ENCODE measurements at regions not wholly inside any gene's neighbourhood (a gene's known extent, or its start where the extent isn't known, plus 50 kb on each side); places are given as distances from the start of the nearest gene placed in this dataset.
A peak's percentile ranks its signal among the peaks of the same experiment; 100 is the strongest.

DNA sequence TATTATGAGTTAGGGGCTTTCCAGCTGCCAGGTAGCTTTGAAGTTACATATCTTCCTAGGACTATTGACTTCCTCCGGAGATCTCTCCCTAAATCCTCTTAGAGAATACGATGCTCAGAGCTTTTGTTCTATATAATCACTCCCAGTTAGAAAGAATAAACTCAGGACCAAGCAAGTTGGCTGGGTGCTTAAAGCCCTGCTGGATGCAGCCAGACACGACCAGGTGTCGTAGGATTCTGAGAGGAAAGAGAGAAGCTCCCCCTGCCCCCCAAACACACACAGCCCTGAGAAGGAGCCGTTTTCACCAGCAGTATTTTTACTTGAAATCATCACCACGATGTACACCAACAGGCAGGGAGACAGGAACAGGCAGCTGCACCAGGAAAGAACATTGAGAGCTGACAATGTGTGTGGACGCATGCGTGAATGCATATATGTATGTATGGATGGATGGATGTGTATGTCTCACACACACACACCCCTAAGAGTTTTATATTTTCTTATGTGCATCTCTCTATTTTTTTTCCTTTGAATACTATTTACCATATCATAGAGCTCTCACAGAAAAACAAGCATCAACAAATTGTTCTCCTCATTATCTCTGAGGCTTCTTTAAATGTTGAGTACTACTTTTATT, 382.6 kb downstream of the EPHA4 start:
- whole genome bisulfite sequencing, result 83% methylated on average over 8 of the region's 8 CpGs
- Histone ChIP-seq H3K27me3 (ENCODE audit: control insufficient read depth in 2 of 2, insufficient read depth in 1 of 2, low read length in 1 of 2) (no peaks in the 10 kb centered on the region), H3K4me1 (ENCODE audit: control insufficient read depth in 2 of 2, insufficient read depth in 2 of 2, low read length in 2 of 2) (no peaks in the 10 kb centered on the region), H3K9me3 (ENCODE audit: control insufficient read depth in 2 of 2, insufficient read depth in 1 of 2, low read length in 1 of 2) (no peaks in the 10 kb centered on the region), H3K4me3 (ENCODE audit: low read length in 2 of 2) (no peak overlapping the region), H3K36me3 (ENCODE audit: control insufficient read depth in 2 of 2, insufficient read depth in 2 of 2, low read length in 1 of 2) (no peaks in the 10 kb centered on the region), H3K27ac (ENCODE audit: low read depth in 1 of 2, low read length in 1 of 2) (no peak overlapping the region)
- no peak for DNase-seq (ENCODE audit: low read depth in 6 of 9, low spot score in 9 of 9)

DNA sequence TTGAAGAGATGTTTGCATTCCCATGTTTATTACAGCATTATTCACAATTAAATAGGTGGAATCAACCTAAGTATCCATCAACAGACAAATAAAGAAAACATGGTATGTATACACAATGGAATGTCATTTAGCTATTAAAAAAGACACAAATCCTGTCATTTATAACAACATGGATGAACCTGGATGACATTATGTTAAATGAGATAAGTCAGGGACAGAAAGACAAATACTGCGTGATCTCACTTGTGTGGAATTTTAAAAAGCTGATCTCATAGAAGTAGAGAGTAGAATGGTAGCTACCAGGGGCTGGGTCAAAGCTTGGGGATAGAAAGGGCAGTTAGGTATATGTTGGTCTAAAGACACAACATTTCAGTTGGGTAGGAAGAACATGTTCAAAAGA, 376.3 kb downstream of the EPHA4 start:
- WGBS, result 96% methylated on average over 1 of the region's 1 CpG
- Histone ChIP-seq H3K36me3 (ENCODE audit: control insufficient read depth in 2 of 2, insufficient read depth in 2 of 2, low read length in 1 of 2) (no peaks in the 10 kb centered on the region), H3K9me3 (ENCODE audit: control insufficient read depth in 2 of 2, insufficient read depth in 1 of 2, low read length in 1 of 2) (no peaks in the 10 kb centered on the region), H3K27ac (ENCODE audit: low read depth in 1 of 2, low read length in 1 of 2) (no peak overlapping the region), H3K4me1 (ENCODE audit: control insufficient read depth in 2 of 2, insufficient read depth in 2 of 2, low read length in 2 of 2) (no peaks in the 10 kb centered on the region), H3K4me3 (ENCODE audit: low read length in 2 of 2) (no peak overlapping the region), H3K27me3 (ENCODE audit: control insufficient read depth in 2 of 2, insufficient read depth in 1 of 2, low read length in 1 of 2) (no peaks in the 10 kb centered on the region)
- no peak for DNase-seq (ENCODE audit: low read depth in 6 of 9, low spot score in 9 of 9)

DNA sequence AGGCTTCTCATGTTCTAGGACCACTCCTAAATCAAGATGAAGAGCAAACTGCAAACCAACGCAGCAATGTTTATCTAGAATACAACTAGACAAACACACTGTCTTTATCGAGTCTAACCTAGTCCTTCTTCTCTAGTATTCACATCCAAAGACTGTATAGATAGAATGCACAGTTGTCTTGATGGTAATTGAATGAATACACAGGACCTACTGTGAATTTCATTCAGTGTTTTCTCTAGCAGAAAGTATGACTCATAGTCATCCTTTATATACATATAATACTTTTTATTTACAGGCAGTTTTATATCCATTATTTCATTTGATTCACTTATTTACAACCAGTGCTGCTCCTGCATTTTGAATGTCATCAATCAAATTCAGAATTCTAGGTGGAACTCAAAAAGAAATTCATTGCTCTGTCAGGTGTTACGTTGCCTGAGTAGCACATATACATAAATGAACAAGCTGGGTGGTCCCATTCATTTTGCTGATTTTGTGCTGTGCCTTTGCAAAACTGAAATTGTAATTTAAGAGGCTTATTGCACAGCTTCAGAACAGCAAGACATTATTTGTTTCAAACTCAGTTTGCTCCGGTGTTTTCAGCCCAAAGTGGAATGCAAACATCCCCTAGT, 374.8 kb downstream of the EPHA4 start:
- no peaks in the 10 kb centered on the region for H3K4me1 ChIP-seq (ENCODE audit: control insufficient read depth in 2 of 2, insufficient read depth in 2 of 2, low read length in 2 of 2)
- no peak overlapping the region for H3K27ac ChIP-seq (ENCODE audit: low read depth in 1 of 2, low read length in 1 of 2)
- no peak for DNase-seq (ENCODE audit: low read depth in 6 of 9, low spot score in 9 of 9)
- H3K36me3 ChIP-seq (ENCODE audit: control insufficient read depth in 2 of 2, insufficient read depth in 2 of 2, low read length in 1 of 2), result no peaks in the 10 kb centered on the region
- H3K9me3 ChIP-seq (ENCODE audit: control insufficient read depth in 2 of 2, insufficient read depth in 1 of 2, low read length in 1 of 2), result no peaks in the 10 kb centered on the region
- WGBS, result 92% methylated on average over 4 of the region's 4 CpGs
- H3K27me3 ChIP-seq (ENCODE audit: control insufficient read depth in 2 of 2, insufficient read depth in 1 of 2, low read length in 1 of 2), result no peaks in the 10 kb centered on the region
- H3K4me3 ChIP-seq (ENCODE audit: low read length in 2 of 2), result no peak overlapping the region

DNA sequence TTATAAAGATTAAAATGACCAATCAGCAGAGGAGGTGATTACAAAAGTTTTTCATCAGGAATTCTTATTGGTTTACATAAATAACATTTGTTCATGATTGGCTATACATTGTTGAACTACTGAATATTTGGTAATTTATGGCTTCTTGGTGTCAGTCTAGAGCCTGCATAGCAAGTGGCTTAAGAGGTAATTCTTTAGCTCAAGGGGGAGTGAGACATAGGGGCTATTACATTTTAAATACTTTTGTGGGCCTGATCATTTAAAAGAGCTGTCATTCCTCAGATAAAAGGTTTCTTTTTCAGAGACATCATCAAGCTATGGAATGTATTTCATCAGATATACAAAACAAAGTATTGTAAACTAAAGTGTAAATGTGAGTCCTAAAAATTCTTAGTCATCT, 373.8 kb downstream of the EPHA4 start:
- Histone ChIP-seq H3K36me3 (ENCODE audit: control insufficient read depth in 2 of 2, insufficient read depth in 2 of 2, low read length in 1 of 2) (no peaks in the 10 kb centered on the region), H3K27ac (ENCODE audit: low read depth in 1 of 2, low read length in 1 of 2) (no peak overlapping the region), H3K4me3 (ENCODE audit: low read length in 2 of 2) (no peak overlapping the region), H3K27me3 (ENCODE audit: control insufficient read depth in 2 of 2, insufficient read depth in 1 of 2, low read length in 1 of 2) (no peaks in the 10 kb centered on the region), H3K9me3 (ENCODE audit: control insufficient read depth in 2 of 2, insufficient read depth in 1 of 2, low read length in 1 of 2) (no peaks in the 10 kb centered on the region), H3K4me1 (ENCODE audit: control insufficient read depth in 2 of 2, insufficient read depth in 2 of 2, low read length in 2 of 2) (no peaks in the 10 kb centered on the region)
- DNase-seq (ENCODE audit: low read depth in 6 of 9, low spot score in 9 of 9), result no peak

DNA sequence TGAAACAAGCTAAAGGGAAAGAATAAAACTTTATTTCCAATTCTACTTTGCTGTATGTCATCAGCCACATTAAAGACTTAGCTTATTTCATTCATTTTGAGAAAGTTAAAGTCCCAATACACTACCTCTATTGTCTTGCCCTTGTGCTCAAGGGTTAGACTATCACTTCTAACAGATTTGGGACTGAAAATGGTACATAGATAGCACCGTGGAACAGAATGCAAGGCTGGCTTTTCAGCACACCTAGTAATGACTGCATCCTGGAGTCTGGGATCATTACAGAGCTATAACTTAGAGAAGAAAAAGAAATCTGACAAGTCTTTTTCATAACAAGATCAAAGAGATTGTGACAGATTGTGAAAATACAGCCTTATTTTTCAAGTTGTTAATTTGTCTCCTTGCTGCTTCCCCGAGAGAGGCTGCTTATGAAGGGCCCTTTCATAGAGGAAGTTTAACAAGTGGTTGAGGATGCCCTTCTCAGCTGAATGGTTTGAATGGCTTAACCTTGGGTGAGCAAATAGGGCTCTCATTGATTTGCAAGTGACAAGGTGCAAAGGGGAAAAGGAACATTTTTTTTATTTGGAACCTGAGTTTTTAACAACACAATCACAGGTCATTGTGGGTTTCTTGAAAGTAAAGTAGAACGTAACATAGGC, 371.8 kb downstream of the EPHA4 start:
- no peak for DNase-seq (ENCODE audit: low read depth in 6 of 9, low spot score in 9 of 9)
- Histone ChIP-seq H3K27me3 (ENCODE audit: control insufficient read depth in 2 of 2, insufficient read depth in 1 of 2, low read length in 1 of 2) (no peaks in the 10 kb centered on the region), H3K4me3 (ENCODE audit: low read length in 2 of 2) (no peak overlapping the region), H3K9me3 (ENCODE audit: control insufficient read depth in 2 of 2, insufficient read depth in 1 of 2, low read length in 1 of 2) (no peaks in the 10 kb centered on the region), H3K36me3 (ENCODE audit: control insufficient read depth in 2 of 2, insufficient read depth in 2 of 2, low read length in 1 of 2) (no peaks in the 10 kb centered on the region), H3K27ac (ENCODE audit: low read depth in 1 of 2, low read length in 1 of 2) (no peak overlapping the region), H3K4me1 (ENCODE audit: control insufficient read depth in 2 of 2, insufficient read depth in 2 of 2, low read length in 2 of 2) (no peaks in the 10 kb centered on the region)
- WGBS, result 87% methylated on average over 3 of the region's 3 CpGs

DNA sequence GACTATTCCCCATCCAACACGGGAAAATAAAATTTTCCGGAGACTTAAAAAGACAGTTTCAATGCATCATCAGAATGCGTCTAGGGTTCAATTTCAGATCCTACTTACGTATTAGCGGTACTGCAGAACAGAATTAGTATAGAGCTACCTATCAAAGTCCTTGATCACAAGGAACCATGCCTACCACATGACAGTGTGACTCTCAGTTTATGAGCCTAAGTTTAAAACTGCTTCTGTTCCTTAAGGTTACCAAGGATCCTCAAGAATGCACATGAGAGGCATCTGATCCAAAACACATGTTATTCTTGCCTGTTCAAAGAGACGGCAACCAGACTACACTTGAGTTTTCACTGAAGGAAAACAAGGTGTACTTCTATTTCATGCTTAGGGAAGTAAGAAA, 369.7 kb downstream of the EPHA4 start:
- 97% methylated on average over 6 of the region's 6 CpGs for WGBS
- DNase-seq (ENCODE audit: low read depth in 6 of 9, low spot score in 9 of 9), result no peak
- H3K27ac ChIP-seq (ENCODE audit: low read depth in 1 of 2, low read length in 1 of 2), result no peak overlapping the region
- H3K9me3 ChIP-seq (ENCODE audit: control insufficient read depth in 2 of 2, insufficient read depth in 1 of 2, low read length in 1 of 2), result no peaks in the 10 kb centered on the region
- H3K36me3 ChIP-seq (ENCODE audit: control insufficient read depth in 2 of 2, insufficient read depth in 2 of 2, low read length in 1 of 2), result no peaks in the 10 kb centered on the region
- H3K4me3 ChIP-seq (ENCODE audit: low read length in 2 of 2), result no peak overlapping the region
- H3K4me1 ChIP-seq (ENCODE audit: control insufficient read depth in 2 of 2, insufficient read depth in 2 of 2, low read length in 2 of 2), result no peaks in the 10 kb centered on the region
- H3K27me3 ChIP-seq (ENCODE audit: control insufficient read depth in 2 of 2, insufficient read depth in 1 of 2, low read length in 1 of 2), result no peaks in the 10 kb centered on the region

DNA sequence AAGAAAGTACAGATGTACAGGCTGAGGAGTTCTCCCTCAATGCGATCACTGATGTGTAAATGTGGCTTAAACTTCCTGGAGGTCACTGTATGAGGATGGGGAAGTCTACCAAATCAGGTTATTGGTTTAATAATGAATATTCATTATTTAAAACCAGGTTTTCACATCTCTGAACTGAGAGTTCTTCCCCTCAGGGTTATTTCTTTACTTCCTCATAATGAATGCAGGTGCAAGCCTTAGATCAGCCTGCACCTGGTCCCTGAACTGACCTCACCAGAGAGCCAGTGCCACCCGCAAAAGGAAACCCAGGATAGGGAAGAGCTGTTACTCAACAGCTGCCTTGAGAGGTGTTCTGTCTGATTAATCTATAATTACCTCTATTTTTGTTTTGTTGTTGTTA, 369.0 kb downstream of the EPHA4 start:
- WGBS, result 14% methylated on average over 2 of the region's 2 CpGs
- Histone ChIP-seq H3K27me3 (ENCODE audit: control insufficient read depth in 2 of 2, insufficient read depth in 1 of 2, low read length in 1 of 2) (no peaks in the 10 kb centered on the region), H3K4me1 (ENCODE audit: control insufficient read depth in 2 of 2, insufficient read depth in 2 of 2, low read length in 2 of 2) (no peaks in the 10 kb centered on the region), H3K4me3 (ENCODE audit: low read length in 2 of 2) (no peak overlapping the region), H3K36me3 (ENCODE audit: control insufficient read depth in 2 of 2, insufficient read depth in 2 of 2, low read length in 1 of 2) (no peaks in the 10 kb centered on the region), H3K9me3 (ENCODE audit: control insufficient read depth in 2 of 2, insufficient read depth in 1 of 2, low read length in 1 of 2) (no peaks in the 10 kb centered on the region), H3K27ac (ENCODE audit: low read depth in 1 of 2, low read length in 1 of 2) (no peak overlapping the region)
- DNase-seq (ENCODE audit: low read depth in 6 of 9, low spot score in 9 of 9), result peak in 3 of 9 donors; percentile 8 to 37 (median 9)

DNA sequence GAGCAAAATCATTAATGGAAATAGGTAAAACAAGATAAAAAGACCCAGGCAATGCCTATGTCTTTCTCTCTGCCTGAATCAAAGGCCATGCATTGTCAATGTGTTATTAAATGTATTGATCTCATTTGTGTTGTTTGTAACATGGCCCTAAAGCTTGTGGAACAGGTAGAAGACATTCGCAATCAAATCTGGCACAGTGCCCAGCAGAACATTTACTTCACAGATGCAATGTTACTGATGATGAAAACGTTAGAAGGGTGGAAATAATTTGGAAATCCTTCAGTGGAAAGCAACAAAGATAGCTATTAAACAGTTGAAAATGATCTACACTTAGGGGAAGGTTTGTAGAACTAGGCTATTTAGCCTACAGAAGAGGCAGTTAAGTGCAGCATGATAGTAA, 368.2 kb downstream of the EPHA4 start:
- Histone ChIP-seq H3K9me3 (ENCODE audit: control insufficient read depth in 2 of 2, insufficient read depth in 1 of 2, low read length in 1 of 2) (no peaks in the 10 kb centered on the region), H3K27me3 (ENCODE audit: control insufficient read depth in 2 of 2, insufficient read depth in 1 of 2, low read length in 1 of 2) (no peaks in the 10 kb centered on the region), H3K4me1 (ENCODE audit: control insufficient read depth in 2 of 2, insufficient read depth in 2 of 2, low read length in 2 of 2) (no peaks in the 10 kb centered on the region), H3K27ac (ENCODE audit: low read depth in 1 of 2, low read length in 1 of 2) (no peak overlapping the region), H3K4me3 (ENCODE audit: low read length in 2 of 2) (no peak overlapping the region), H3K36me3 (ENCODE audit: control insufficient read depth in 2 of 2, insufficient read depth in 2 of 2, low read length in 1 of 2) (no peaks in the 10 kb centered on the region)
- 42% methylated on average over 2 of the region's 2 CpGs for WGBS
- no peak for DNase-seq (ENCODE audit: low read depth in 6 of 9, low spot score in 9 of 9)

DNA sequence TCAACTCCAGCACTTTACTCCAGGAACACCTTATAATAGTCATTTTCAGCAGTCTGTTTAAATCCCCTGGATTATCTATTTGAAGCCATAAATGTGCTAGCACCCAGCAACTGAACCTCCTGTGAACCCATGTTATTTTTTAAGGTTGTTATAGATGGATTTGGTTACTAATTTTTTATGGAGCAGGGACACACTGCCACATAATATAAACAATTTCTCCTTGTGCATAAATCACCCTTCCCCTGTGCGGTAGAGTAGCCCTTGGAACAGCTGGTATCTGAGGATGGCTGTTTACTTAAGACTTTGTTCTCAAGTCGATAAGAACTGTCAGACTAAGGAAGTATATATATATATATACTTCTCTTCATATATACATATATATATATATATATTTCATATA, 367.4 kb downstream of the EPHA4 start:
- H3K4me1 ChIP-seq (ENCODE audit: control insufficient read depth in 2 of 2, insufficient read depth in 2 of 2, low read length in 2 of 2), result no peaks in the 10 kb centered on the region
- H3K36me3 ChIP-seq (ENCODE audit: control insufficient read depth in 2 of 2, insufficient read depth in 2 of 2, low read length in 1 of 2), result no peaks in the 10 kb centered on the region
- DNase-seq (ENCODE audit: low read depth in 6 of 9, low spot score in 9 of 9), result no peak
- no peak overlapping the region for H3K4me3 ChIP-seq (ENCODE audit: low read length in 2 of 2)
- no peak overlapping the region for H3K27ac ChIP-seq (ENCODE audit: low read depth in 1 of 2, low read length in 1 of 2)
- no peaks in the 10 kb centered on the region for H3K9me3 ChIP-seq (ENCODE audit: control insufficient read depth in 2 of 2, insufficient read depth in 1 of 2, low read length in 1 of 2)
- WGBS, result 64% methylated on average over 2 of the region's 2 CpGs
- no peaks in the 10 kb centered on the region for H3K27me3 ChIP-seq (ENCODE audit: control insufficient read depth in 2 of 2, insufficient read depth in 1 of 2, low read length in 1 of 2)
